Stimulated activated naive CD4-positive, alpha-beta T cell (primary cell): ENCODE measurements at regions not wholly inside any gene's neighbourhood (a gene's known extent, or its start where the extent isn't known, plus 50 kb on each side); places are given as distances from the start of the nearest gene placed in this dataset.

Experiments
- DNase-seq, 6 experiments: peaks; one replicate each; lab custom pipeline; 2025; lab: John Stamatoyannopoulos, UW

- no peak for DNase-seq
These were observed 274.9 kb upstream of the PITX2 start for GRCh38 chr4:110897784-110898183.

GRCh38 chr4:110898290-110898689, 275.4 kb upstream of the PITX2 start:
- DNase-seq: no peak

GRCh38 chr4:110900213-110900769, 277.4 kb upstream of the PITX2 start:
- no peak for DNase-seq

GRCh38 chr4:110902500-110902899, 279.6 kb upstream of the PITX2 start:
- no peak for DNase-seq

- DNase-seq: no peak
These were observed 281.7 kb upstream of the PITX2 start for GRCh38 chr4:110904435-110905065.

GRCh38 chr4:110905367-110905766, 282.5 kb upstream of the PITX2 start:
- no peak for DNase-seq

- DNase-seq: no peak
These were observed 285.0 kb upstream of the PITX2 start for GRCh38 chr4:110907801-110908313.

GRCh38 chr4:110914791-110915190, 291.9 kb upstream of the PITX2 start:
- no peak for DNase-seq

- no peak for DNase-seq
These were observed 292.4 kb upstream of the PITX2 start for GRCh38 chr4:110915301-110915700.

- DNase-seq: no peak
These were observed 293.6 kb upstream of the PITX2 start for GRCh38 chr4:110916505-110916904.

GRCh38 chr4:110917835-110918234, 295.0 kb upstream of the PITX2 start:
- no peak for DNase-seq

GRCh38 chr4:110920990-110921389, 298.1 kb upstream of the PITX2 start:
- no peak for DNase-seq

- no peak for DNase-seq
These were observed 301.9 kb upstream of the PITX2 start for GRCh38 chr4:110924761-110925160.

GRCh38 chr4:110926841-110927400, 304.0 kb upstream of the PITX2 start:
- DNase-seq: no peak

GRCh38 chr4:110933341-110933740, 310.5 kb upstream of the PITX2 start:
- DNase-seq: no peak

GRCh38 chr4:110944501-110944900, 321.6 kb upstream of the PITX2 start:
- DNase-seq: no peak

- no peak for DNase-seq
These were observed 322.7 kb upstream of the PITX2 start for GRCh38 chr4:110945600-110945999.

- no peak for DNase-seq
These were observed 326.7 kb upstream of the PITX2 start for GRCh38 chr4:110949542-110949941.

GRCh38 chr4:110950731-110951130, 327.9 kb upstream of the PITX2 start:
- no peak for DNase-seq

GRCh38 chr4:110953191-110953590, 330.3 kb upstream of the PITX2 start:
- DNase-seq: no peak

GRCh38 chr4:110953898-110954297, 331.0 kb upstream of the PITX2 start:
- no peak for DNase-seq

- DNase-seq: no peak
These were observed 332.9 kb upstream of the PITX2 start for GRCh38 chr4:110955748-110956147.

- DNase-seq: no peak
These were observed 336.3 kb upstream of the PITX2 start for GRCh38 chr4:110959041-110959643.
